ENCODE measurements at regions not wholly inside any gene's neighbourhood (a gene's known extent, or its start where the extent isn't known, plus 50 kb on each side); places are given as distances from the start of the nearest gene placed in this dataset.

DNA sequence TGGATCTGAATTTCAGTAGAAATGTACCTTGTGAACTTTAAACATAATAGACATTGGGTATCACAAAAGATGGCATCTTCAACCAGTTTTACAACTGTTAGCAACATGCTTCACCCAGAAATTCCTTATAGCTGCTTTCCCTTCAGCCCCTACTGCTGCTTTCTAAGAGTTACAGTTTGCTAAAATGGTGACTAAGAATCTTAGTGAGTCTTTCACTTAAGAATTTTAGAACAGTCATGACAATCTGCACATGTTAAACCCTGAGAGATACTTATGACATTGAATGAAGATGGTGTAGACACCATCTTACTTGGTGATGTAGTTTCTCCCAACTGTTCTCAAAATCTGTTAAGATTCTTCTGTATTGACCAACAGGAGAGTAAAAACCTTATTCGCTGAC is 129.7 kb upstream of the UBE2E1 start:
- TF ChIP-seq, protein P1, sequence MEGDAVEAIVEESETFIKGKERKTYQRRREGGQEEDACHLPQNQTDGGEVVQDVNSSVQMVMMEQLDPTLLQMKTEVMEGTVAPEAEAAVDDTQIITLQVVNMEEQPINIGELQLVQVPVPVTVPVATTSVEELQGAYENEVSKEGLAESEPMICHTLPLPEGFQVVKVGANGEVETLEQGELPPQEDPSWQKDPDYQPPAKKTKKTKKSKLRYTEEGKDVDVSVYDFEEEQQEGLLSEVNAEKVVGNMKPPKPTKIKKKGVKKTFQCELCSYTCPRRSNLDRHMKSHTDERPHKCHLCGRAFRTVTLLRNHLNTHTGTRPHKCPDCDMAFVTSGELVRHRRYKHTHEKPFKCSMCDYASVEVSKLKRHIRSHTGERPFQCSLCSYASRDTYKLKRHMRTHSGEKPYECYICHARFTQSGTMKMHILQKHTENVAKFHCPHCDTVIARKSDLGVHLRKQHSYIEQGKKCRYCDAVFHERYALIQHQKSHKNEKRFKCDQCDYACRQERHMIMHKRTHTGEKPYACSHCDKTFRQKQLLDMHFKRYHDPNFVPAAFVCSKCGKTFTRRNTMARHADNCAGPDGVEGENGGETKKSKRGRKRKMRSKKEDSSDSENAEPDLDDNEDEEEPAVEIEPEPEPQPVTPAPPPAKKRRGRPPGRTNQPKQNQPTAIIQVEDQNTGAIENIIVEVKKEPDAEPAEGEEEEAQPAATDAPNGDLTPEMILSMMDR (IDR thresholded peaks at IDR 0.05; ENCODE audit: insufficient read depth, low read depth, low read length): no peak
- no peak for TF ChIP-seq EZH2 (IDR thresholded peaks at IDR 0.05; ENCODE audit: insufficient read depth, low read length)
